Fibroblast of mammary gland (primary cell): ENCODE measurements at regions not wholly inside any gene's neighbourhood (a gene's known extent, or its start where the extent isn't known, plus 50 kb on each side); places are given as distances from the start of the nearest gene placed in this dataset.

Experiments
- DNase-seq: peaks from one replicate; pipeline ENCODE4 v3.0.0-alpha.2; 2010; ENCODE audit warnings: low read depth
- H3K4me3 ChIP-seq: 2 replicates; pipeline ENCODE4 v1.5.1; 2011; ENCODE audit warnings: low read depth, mild to moderate bottlenecking, low read length, moderate library complexity; ENCODE audit not compliant: control insufficient read depth
- TF ChIP-seq, protein P1 (sequence below): conservative IDR thresholded peaks from 2 replicates; pipeline ENCODE4 v1.5.1; 2011; ENCODE audit warnings: low read depth, low read length, inconsistent platforms; ENCODE audit not compliant: control insufficient read depth, insufficient read depth

DNA sequence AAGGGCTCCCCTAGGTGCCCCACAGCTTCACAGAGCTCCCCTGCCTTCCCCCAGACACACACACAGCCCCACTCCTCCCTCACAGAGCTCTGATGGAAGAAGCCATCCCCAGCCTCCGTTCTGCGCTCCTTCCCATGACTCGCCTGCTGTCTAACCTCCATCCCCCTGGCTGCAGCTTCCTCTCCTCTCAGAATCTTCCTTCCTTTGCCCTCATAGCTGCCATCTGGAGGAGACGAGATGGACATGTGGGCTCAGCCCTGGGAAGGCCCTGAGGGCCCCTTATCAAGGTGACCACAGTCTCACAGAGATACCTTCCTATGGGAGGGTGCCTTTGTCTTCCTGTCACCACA lies 94.3 kb downstream of the PCDH1 start:
- DNase-seq, result no peak
- TF ChIP-seq, protein P1, sequence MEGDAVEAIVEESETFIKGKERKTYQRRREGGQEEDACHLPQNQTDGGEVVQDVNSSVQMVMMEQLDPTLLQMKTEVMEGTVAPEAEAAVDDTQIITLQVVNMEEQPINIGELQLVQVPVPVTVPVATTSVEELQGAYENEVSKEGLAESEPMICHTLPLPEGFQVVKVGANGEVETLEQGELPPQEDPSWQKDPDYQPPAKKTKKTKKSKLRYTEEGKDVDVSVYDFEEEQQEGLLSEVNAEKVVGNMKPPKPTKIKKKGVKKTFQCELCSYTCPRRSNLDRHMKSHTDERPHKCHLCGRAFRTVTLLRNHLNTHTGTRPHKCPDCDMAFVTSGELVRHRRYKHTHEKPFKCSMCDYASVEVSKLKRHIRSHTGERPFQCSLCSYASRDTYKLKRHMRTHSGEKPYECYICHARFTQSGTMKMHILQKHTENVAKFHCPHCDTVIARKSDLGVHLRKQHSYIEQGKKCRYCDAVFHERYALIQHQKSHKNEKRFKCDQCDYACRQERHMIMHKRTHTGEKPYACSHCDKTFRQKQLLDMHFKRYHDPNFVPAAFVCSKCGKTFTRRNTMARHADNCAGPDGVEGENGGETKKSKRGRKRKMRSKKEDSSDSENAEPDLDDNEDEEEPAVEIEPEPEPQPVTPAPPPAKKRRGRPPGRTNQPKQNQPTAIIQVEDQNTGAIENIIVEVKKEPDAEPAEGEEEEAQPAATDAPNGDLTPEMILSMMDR, result no peak
- no peak overlapping the region for H3K4me3 ChIP-seq

DNA sequence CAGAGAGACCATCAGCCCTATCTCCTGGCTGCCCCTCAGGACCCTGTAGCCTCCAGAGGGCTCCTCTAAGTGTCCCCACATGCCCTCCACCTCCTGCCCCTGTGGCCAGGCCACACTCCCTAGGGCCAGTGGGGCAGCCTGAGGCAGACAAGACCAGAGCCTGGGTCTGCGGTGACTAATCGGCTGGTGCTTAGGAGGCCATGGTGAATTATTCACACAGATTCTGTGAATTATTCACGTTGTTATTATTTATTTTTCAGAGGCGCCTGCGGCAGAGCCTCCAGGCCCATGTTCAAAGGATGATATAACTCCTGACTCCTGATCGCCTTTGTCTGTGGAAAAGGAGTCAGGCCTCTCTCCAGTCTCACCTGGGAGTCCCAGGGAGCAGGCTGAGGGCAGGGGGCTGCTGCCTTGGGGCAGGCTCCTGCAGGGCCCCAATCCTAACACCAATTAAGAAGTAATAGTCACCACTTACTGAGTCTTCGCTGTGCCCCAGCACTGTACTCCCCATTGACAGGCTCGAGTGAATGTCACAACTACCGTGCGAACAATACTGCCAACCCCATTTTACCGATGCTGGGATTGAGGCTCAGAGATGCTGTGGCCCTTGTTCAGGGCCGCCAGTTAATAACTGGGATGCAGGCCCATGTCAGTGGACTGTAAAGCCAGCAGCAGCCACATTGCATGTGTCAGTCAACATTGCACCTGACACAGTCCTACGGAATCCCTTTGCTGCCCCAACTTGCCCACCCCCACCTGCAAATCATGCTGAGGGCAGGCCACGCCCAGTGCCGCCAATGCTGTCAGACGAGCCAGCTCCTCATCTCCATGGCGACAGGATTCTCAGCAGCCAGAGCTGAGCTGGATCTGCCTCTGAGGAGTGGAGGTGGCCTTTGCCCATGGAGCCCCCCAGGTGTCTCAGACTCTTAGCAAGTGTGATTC lies 94.9 kb downstream of the PCDH1 start:
- no peak for DNase-seq
- TF ChIP-seq, protein P1, result no peak
- H3K4me3 ChIP-seq, result no peak overlapping the region

DNA sequence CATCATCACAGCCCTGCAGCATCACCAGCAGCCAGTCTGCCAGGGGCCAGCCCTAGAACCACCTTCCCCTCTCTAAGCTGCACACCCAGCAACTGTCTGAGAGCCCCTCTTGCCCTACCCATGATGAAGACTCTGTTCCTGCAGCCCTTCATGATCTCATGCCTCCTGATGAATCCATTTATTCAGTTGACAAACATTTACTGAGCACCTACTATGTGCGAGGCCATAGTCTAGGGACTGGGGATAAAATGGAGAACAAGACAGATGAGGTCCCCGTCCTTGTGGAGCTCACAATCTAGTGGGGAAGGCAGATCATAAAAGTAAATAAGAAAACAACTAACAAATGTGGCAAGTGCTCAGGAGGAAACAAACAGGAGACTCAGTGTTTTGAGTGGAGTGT lies 96.3 kb downstream of the PCDH1 start:
- no peak for DNase-seq
- no peak overlapping the region for H3K4me3 ChIP-seq
- TF ChIP-seq, protein P1, result no peak

DNA sequence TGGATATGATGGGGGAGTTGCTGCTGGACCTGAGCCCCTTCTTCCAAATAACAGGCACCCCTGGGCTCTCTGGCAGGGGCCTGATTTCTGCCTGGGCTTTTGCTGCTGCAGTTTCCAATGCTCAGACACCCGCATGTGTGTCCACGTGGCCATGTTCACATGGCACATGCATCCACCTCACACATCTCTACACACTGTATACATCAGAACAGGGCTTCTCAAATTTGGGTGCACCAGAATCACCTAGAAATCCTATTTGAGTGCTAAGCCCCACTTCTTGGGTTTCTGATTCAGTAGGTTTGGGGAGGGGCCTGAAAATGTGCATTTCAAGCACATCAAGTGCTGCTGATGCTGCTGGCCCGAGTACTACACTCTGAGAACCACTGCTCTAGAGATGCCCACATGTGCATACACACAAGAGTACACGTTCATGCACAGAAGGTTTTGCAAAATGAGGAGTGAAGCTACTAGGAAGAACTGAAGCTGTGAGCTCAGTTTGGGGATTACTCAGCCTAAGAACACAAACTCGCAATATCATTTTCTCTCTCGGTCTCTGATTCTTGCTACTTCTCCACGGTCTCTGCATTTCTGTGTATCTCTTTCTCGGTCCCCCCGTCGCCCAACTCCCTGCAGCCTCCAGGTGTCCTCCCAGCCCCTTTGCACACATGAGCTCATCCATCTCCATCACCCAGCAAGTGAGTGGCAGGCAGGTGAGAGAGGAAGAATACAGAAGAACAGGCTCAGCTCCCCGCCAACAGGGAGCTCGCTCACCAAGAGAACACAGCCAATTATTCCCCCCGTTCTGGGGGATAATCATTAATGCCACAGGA lies 97.0 kb downstream of the PCDH1 start:
- DNase-seq, result no peak
- no peak overlapping the region for H3K4me3 ChIP-seq
- TF ChIP-seq, protein P1, result no peak

DNA sequence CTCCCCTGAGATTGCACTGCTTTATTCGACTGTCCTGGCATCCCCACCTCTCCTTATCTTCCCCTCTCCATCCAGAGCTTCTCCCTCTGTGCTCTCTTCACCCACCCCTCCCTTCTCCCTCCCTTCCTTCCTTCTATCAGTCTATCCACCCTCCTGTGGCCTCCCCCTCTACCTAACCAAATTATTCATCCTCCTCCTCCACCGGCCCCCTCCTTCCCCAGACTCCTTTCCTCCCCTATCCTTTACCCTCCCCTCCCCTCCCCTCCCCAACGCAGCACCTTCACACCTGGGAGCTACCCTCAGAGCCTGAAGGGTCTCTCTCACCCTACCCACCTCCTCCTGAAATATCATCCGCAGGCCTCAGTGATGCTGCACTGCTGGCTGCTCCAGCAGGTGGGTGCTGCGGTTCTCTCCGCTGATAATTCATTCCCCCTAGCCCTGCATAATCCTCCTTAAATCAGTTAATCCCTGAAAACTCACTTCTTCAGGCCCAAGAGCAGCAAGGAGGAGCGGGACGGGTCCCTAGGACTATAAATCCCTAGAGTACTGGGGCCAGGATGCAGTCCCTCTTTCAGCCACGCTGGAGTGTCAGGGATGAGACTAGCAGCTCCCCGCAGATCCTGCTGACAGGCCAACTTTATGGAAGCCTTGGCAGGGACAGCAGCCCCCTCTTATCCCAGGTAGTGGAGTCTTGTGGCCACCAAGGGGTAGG lies 97.8 kb downstream of the PCDH1 start:
- TF ChIP-seq, protein P1, result no peak
- no peak for DNase-seq
- no peak overlapping the region for H3K4me3 ChIP-seq

DNA sequence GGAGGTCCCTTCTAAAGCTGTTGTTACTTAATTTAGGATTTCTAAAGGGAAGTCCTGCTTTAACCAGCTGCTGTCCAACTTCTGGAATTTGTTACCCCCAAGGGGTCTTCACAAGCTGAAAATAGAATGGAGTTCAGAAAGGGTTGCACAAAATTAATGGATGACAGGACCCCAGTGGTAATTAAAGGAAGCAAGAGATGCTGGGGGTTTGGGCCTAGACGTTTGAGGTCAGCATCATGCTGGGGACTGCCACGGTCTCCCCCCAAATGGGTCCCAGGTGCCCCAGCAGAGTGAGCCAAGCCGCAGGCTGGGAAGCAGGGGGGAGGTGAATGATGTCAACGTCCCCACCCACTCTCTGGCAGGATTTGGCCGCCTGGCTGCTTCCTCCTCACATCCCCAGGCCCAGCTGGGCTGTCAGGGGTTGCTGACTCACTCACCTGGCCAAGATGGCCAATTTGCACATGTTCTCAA lies 97.5 kb upstream of the ARAP3 start:
- DNase-seq, result peak; percentile 87
- no peak overlapping the region for H3K4me3 ChIP-seq

More for the DNA sequence above, 97.5 kb upstream of the ARAP3 start:
- TF ChIP-seq, protein P1, result no peak
